ENCODE measurements at regions not wholly inside any gene's neighbourhood (a gene's known extent, or its start where the extent isn't known, plus 50 kb on each side); places are given as distances from the start of the nearest gene placed in this dataset.
"Not testable (repeated sequence)": the region's sequence is repeated elsewhere in the genome, so short reads cannot be mapped to it uniquely, and the experiment has no call there.

GRCh38 chr13:39835253-39835652 is 179.8 kb downstream of the COG6 start:
- H3K27ac Mint-ChIP-seq (ENCODE audit: unreplicated experiment) = no peak overlapping the region
- H3K36me3 Mint-ChIP-seq (ENCODE audit: low read depth) = no peaks in the 10 kb centered on the region
- H3K9me3 Mint-ChIP-seq = no peaks in the 10 kb centered on the region
- H3K4me3 Mint-ChIP-seq = no peak overlapping the region
- H3K27me3 Mint-ChIP-seq (ENCODE audit: low read depth) = no peaks in the 10 kb centered on the region
- no peak for DNase-seq (ENCODE audit: low read depth, low spot score)
- H3K4me1 Mint-ChIP-seq = no peaks in the 10 kb centered on the region
- no peak for TF ChIP-seq CTCF (conservative IDR thresholded peaks at IDR 0.05)

- H3K4me3 Mint-ChIP-seq = no peak overlapping the region
- H3K27ac Mint-ChIP-seq (ENCODE audit: unreplicated experiment) = no peak overlapping the region
- H3K27me3 Mint-ChIP-seq (ENCODE audit: low read depth) = no peaks in the 10 kb centered on the region
- DNase-seq (ENCODE audit: low read depth, low spot score) = no peak
- no peaks in the 10 kb centered on the region for H3K4me1 Mint-ChIP-seq
- H3K36me3 Mint-ChIP-seq (ENCODE audit: low read depth) = no peaks in the 10 kb centered on the region
- no peaks in the 10 kb centered on the region for H3K9me3 Mint-ChIP-seq
- TF ChIP-seq CTCF (conservative IDR thresholded peaks at IDR 0.05) = no peak
Measured at GRCh38 chr13:39836038-39836437, 180.6 kb downstream of the COG6 start.

- not testable (repeated sequence) for H3K36me3 Mint-ChIP-seq (ENCODE audit: low read depth); DNase-seq (ENCODE audit: low read depth, low spot score); H3K9me3 Mint-ChIP-seq; H3K27me3 Mint-ChIP-seq (ENCODE audit: low read depth); H3K4me3 Mint-ChIP-seq; H3K4me1 Mint-ChIP-seq; H3K27ac Mint-ChIP-seq (ENCODE audit: unreplicated experiment)
Measured at GRCh38 chr13:39837866-39838265, 182.4 kb downstream of the COG6 start.

GRCh38 chr13:39840201-39840600 is 184.7 kb downstream of the COG6 start:
- no peak overlapping the region for H3K27ac Mint-ChIP-seq (ENCODE audit: unreplicated experiment)
- TF ChIP-seq CTCF (conservative IDR thresholded peaks at IDR 0.05) = no peak
- no peak overlapping the region for H3K4me3 Mint-ChIP-seq
- no peaks in the 10 kb centered on the region for H3K4me1 Mint-ChIP-seq
- no peak for DNase-seq (ENCODE audit: low read depth, low spot score)
- H3K36me3 Mint-ChIP-seq (ENCODE audit: low read depth) = no peaks in the 10 kb centered on the region
- no peaks in the 10 kb centered on the region for H3K9me3 Mint-ChIP-seq
- no peaks in the 10 kb centered on the region for H3K27me3 Mint-ChIP-seq (ENCODE audit: low read depth)

- H3K4me3 Mint-ChIP-seq = no peak overlapping the region
- peaks cover 5% of the 10 kb centered on the region for H3K4me1 Mint-ChIP-seq
- H3K36me3 Mint-ChIP-seq (ENCODE audit: low read depth) = peaks cover 5% of the 10 kb centered on the region
- H3K9me3 Mint-ChIP-seq = peaks cover 9% of the 10 kb centered on the region
- no peak for TF ChIP-seq CTCF (conservative IDR thresholded peaks at IDR 0.05)
- no peaks in the 10 kb centered on the region for H3K27me3 Mint-ChIP-seq (ENCODE audit: low read depth)
- no peak overlapping the region for H3K27ac Mint-ChIP-seq (ENCODE audit: unreplicated experiment)
- DNase-seq (ENCODE audit: low read depth, low spot score) = no peak
Measured at GRCh38 chr13:39847336-39847735, 191.9 kb downstream of the COG6 start.

- Mint-ChIP-seq H3K27me3 (ENCODE audit: low read depth) (no peaks in the 10 kb centered on the region), H3K36me3 (ENCODE audit: low read depth) (peaks cover 10% of the 10 kb centered on the region), H3K27ac (ENCODE audit: unreplicated experiment) (no peak overlapping the region), H3K4me1 (no peaks in the 10 kb centered on the region), H3K9me3 (peaks cover 9% of the 10 kb centered on the region), H3K4me3 (no peak overlapping the region)
- DNase-seq (ENCODE audit: low read depth, low spot score) = no peak
- no peak for TF ChIP-seq CTCF (conservative IDR thresholded peaks at IDR 0.05)
Measured at GRCh38 chr13:39855236-39855635, 199.8 kb downstream of the COG6 start.

Data from neural crest cell (in vitro differentiated cells).